ENCODE measurements at regions not wholly inside any gene's neighbourhood (a gene's known extent, or its start where the extent isn't known, plus 50 kb on each side); places are given as distances from the start of the nearest gene placed in this dataset.
"Not testable (repeated sequence)": the region's sequence is repeated elsewhere in the genome, so short reads cannot be mapped to it uniquely, and the experiment has no call there.

DNA sequence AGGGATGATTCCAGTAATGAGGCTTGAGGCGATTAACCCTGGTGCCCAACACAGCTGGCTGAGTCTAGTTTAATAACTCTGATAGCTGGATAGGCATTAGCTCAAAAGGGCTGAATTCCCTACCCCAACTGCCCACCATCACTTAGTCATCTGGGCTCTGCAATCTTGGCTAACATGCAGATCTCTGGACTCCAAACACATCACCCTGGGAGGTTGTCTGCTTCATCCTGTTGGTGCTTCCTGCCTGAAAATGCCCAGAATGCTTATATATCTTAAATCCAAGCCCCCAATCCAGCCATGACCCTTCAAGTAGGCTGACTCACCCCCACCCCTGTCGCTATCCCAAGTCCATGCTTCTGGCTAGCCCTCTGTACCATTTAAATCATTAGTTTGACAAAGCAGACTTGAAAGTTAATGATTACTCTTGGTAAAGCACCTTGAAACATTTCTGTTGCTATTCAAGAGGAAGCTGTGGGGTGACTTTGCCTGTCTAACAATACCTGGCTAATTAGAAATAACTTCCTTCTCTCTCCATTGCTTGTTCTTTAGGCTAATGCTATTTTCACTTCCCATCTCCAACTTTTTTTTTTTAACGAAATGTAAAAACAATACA is 107.0 kb upstream of the RORA start:
- DNase-seq (ENCODE audit: low read depth), result no peak

DNA sequence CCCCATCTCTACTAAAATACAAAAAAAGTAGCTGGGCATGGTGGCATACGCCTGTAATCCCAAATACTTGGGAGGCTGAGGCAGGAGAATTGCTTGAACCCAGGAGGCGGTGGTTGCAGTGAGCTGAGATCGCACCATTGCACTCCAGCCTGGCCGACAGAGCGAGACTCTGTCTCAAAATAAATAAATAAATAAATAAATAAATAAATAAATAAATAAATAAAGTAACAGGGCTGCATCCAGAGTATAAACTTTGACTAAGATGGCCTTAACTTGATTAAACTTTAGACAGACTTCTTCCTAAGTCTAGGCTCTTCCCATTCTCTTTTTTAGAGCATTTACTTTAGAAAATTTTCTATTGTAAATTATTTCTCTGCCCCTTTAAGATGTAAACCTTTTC is 105.6 kb upstream of the RORA start:
- not testable (repeated sequence) for DNase-seq (ENCODE audit: low read depth)

DNA sequence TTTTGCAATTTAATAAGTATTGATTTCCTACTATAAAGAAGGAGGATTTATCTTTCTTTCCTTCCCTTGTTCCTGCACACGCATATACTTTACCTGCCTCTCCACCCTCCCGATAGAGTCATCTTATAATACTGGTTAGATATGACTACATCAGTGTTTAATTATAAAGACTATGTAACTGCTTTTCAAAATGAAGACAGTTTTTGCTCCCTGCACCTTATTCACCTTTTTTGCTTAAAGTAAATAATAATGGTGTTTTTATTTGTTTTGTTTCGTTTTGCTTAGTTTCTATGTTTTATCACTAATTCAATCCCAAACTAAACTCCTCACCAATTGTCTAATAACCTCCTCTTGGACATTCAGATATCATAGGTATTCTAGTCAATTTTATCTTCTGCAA is 101.9 kb upstream of the RORA start:
- DNase-seq (ENCODE audit: low read depth), result no peak

DNA sequence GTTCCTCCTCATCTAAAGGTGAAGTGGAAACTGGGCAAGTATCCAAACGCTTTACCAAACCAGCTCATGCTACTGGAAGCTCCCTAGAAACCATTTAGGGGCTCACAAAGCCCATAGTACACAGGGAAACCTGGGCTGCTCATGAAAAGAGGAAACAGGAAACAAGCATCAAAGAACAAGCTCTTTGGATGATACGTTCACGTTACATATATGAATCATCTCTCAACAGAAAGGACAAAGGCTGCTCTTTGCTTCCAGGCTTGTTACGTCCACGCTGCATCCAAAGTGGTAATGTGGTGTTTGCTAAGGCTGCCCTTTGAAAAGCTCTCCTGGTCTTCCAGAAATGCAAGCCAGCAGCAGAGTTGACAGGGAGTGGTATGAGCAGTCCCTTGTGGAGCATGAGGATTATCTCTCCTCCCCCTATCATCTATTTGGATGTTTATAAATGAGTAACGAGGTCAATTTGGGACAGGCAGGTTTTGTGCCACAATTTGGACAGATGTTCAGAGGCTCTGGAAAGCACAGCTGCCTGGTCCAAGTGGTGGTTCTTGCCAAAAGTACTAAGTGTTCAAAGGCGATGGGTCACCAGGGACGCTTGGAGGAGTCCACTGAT is 98.0 kb upstream of the RORA start:
- no peak for DNase-seq (ENCODE audit: low read depth)

DNA sequence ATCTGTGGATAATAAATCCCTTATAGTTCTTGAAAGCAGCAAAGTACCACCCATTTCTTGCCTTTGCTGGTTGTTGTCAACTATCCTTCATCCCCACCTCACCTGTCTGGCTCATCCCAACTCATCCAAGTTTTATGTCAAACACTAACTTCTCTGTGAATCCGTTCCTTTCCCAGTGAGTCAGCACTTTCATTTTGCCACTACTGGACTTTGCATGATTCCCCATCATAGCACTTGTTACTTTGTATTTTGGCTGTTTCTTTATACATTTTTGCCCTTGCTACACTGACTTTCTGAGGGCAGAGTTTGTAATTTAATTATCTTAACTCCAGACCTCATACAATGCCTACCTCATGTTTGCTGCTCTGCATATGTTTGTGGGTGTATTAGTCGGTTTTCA is 90.8 kb upstream of the RORA start:
- no peak for DNase-seq (ENCODE audit: low read depth)

DNA sequence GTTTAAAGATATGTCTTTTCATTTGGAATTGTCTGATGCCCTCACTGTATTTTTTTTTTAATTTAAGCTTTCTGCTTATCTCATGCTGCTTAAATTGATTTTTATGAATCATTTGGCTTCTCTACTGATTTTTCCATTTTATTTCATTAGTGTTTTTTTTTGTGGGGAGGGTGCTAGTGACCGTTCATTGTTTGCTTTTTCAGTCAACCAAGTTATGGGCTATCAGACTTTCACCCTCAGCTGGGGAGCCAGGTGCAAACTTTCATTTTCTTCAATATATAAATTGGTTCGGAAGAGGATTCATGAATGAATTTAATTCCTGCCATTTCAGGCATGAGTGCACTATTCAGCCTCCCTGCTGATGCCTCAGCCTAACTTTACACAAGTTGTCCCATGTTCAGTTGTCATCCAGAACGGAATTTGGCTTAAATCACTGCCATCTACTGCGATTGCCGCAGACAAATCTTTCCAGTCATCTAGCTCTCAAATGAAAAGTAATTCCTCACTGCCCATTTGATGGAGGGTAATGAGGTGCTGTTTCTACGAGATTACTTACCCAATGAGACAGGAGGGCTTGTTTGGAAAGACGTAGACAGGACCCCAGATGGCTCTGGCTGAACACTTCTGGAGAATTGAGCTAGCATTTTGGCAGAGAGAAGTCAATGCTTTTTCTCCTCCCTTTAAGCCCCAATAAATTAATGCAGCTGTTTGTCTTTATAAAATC is 89.9 kb upstream of the RORA start:
- DNase-seq (ENCODE audit: low read depth), result no peak

DNA sequence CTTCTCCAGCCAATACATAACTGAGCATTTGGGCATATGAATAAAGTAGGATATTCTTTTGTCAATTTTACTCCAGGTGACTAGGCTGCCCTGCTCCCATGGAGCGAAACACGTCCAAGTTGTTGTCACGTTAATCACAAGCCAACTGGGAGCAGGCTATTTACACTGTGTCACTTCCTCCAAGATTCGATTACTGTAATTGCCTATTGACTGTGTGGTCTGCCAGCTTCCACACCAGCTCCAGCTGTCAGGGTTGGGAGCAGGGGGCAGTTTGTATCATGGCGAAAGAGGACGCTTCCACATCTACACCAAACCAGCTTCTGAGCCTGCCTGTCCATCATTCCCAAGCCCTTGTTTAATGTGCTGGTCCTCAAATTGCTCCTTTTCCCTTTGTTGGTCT is 89.2 kb upstream of the RORA start:
- no peak for DNase-seq (ENCODE audit: low read depth)

DNA sequence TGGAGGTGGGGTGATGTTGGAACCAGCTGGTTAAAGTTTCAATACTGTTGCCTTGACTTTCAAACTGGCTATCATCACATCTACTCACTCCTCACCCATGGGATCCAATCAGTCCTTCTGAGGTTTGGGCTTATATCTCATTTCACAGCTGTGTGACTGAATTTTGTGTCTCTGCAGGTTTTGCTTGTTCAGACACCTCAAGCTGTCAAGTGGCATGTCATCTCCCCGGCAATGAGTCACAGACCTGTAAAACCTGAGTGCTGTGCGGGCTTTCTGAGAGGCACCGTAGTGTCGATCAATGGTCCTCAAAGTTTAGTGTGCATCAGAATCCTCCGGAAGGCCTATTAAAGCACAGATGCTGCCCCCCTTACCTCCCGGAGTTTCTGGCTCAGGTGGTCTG is 86.4 kb upstream of the RORA start:
- DNase-seq (ENCODE audit: low read depth), result no peak

DNA sequence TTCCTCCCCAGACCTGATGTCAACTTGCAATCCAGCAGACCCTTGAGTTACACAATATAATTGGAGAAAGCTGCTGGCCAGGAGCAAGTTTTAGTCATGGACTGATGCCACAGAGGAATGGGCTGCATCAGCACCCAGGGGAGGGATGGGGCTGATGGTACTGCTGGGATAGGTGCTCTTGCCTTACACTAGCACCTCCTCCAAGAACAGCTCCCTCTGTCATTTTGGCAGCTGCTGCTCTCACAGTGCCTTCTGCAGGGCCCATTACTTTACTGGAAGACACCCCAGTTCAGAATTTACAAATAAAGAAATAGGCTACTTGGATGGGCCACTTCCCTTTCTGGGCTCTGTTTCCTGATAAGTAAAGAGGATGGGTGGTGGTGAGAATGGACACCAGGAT is 85.3 kb upstream of the RORA start:
- DNase-seq (ENCODE audit: low read depth), result no peak

DNA sequence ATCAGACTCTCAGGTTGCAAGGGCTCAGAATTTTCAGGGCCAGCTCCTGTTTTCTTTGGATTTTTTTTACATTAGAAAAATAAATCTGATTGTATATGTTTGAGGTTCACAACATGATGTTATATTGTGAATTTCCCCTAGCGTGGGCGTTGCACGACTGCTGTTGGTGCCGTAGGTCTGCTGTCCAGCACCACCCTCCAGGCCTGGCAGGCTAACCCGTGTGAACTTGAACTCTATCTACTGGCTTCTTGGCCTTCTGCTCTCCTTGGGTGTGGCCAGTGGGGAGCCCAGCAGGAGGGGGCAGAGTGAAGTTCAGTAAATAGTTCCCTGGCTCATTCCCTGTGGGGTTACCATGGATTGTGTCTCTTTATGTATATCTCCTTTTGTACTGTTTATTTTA is 80.5 kb upstream of the RORA start:
- DNase-seq (ENCODE audit: low read depth), result no peak

DNA sequence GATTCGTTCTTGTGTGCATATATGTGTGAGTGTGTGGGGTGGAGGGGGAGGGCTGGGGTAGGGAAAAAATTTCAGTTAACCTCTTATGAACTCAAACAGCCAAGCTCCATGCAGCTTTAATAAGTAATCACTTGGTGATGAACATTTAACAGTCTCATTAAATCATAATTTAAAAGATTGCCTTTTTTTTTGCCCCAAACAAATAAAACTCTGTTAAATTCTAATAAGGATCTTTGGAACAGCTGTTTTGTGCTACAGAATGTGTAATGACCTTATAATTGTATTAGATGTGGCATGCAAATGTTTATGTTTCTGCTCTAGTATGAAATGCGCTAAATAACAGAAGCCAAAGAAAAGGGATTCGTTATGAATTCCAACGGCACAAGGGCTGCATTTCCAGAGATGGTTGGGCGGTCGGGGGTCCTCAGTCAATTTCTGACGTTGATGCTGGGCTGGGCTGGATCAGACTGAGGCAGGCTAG is 80.0 kb upstream of the RORA start:
- no peak for DNase-seq (ENCODE audit: low read depth)

DNA sequence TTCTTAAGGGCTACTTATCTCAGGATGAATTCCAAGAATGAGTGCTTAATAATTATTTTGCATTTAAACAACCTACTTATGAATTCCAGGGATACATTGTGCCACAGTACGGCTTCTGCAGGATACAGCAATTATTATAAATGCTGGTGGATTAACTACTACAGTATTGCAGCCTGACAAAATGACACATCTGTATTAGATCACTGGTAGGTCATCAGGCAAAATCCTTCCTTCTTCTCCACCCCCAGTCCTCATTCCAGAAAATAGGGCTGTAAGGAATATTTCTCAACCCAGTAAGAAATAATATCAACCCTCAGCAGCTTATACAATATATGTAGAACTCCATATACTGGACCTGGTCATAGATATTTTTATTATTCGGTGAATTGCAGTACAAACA is 79.3 kb upstream of the RORA start:
- no peak for DNase-seq (ENCODE audit: low read depth)

DNA sequence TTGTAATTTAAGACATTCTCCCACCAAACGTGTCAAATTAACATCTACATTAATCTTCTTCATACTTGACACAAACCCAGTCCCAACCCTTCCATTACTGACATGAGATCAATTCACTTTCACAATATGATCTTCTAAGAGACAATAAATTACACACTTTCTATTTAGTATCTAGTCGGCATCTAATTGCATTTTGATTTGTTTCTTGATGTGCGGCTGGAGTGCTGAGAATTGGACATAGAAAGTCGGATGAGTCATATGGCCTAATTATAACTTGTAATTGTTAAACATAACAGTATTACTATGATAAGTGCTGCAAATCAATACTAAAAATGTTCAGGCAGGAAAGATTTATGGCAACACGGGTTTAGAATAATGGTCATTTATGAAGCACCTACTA is 78.4 kb upstream of the RORA start:
- no peak for DNase-seq (ENCODE audit: low read depth)

DNA sequence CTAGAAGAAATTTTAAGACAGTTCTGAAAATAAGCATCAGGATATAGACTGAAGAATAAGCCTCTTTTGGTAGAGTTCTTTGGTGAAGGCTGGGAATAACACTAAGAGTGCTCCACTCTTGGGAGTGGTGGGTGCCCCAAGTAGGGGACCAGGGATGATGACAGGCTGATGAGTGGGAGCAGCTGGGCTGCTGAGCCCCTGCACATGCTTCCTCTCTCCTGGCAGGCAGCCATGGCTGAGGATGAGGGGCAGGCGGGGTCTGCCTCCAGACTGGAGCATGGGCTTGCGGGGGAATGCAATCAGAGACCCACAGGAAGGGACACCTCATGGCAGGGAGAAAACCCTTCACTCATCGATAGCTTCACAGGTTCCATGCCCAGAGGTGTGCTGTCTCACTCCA is 72.6 kb upstream of the RORA start:
- DNase-seq (ENCODE audit: low read depth), result no peak

DNA sequence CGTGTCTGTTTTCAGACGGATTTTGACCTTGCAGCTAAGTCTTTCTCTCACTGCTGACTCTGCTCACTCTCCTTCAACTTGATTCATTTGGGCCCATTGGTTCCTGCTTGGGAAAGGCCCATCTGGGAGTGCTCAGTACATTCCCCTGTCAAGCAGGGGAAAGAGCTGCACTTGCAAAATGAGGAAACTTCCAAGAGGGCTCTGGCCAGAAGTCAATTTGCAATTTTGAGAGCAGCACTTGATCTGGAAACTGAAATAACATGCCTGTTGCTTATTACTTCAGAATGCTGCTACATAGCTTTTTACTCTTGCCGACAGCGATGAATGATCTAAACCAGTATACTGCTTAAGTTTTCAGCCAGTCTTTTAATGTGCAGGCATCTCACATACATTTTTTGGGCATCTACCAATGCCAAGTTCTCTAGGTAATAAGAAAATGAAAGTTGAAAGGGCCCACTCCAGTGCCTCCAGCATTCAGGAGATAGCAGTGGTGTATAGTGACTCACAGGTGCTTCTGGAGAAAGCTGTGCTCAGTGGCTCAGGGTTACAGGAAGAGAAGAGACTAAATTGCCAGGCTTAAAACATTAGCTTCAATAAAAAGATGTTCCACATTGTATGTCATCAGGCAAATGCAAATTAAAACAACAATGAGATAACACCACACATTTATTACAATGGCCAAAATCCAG is 70.1 kb upstream of the RORA start:
- no peak for DNase-seq (ENCODE audit: low read depth)

DNA sequence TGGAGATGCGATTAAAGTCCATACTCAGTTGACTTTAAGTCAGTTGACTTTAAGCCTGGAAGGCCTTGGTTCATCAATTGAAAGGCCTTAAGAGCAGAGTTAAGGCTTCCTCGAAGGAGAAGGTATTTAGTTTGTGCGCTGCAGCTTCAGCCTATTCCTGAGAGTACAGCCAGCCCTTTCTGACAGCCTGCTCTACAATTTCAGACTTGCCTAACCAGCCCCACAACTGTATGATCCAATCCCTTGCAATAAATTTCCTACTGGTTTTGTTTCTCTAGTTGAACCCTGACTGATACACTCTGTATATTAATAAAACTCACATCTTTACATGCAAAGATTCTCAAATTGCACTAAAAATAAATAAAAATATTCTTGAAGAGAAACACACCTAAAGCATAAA is 66.1 kb upstream of the RORA start:
- DNase-seq (ENCODE audit: low read depth), result no peak

DNA sequence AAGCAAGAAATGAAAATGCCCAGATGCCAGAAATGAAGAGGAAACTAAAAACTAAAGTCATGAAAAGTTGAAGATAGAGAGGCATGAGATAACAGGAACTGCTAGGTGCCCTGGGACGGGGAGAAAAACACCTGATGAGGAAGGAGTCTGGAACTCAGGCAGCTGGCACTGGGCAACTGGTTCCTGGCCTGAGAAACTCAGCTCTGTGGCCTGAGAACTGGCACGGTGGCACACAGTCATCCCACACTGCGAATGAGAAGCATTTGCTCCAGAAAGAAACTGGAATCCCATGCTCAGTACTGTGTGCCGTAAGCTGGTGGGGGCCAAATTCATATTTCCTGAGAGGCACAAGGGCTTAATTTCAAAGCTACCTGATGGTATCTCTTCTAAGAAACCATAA is 53.6 kb upstream of the RORA start:
- DNase-seq (ENCODE audit: low read depth), result no peak

DNA sequence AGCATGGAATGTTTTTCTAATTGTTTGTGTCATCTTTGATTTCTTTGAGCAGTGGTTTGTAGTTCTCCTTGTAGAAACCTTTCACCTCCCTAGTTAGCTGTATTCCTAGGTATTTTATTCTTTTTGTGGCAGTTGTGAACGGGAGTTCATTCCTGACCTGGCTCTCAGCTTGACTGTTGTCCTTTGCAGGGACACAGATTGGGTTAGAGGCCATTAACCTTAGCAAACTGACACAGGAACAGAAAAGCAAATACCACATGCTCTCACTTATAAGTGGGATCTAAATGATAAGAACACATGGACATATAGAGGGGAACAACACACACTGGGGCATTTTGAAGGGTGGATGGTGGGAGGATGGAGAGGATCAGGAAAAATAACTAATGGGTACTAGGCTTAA is 52.2 kb upstream of the RORA start:
- DNase-seq (ENCODE audit: low read depth), result no peak
